SK-N-MC (cell line): ENCODE measurements at regions not wholly inside any gene's neighbourhood (a gene's known extent, or its start where the extent isn't known, plus 50 kb on each side); places are given as distances from the start of the nearest gene placed in this dataset.

ENCODE experiments used
- EZH2 ChIP-seq: fragments of 200-600 bp; sonication (generic); IDR thresholded peaks from one replicate; pipeline ENCODE4 v1.6.1; 2017; ENCODE audit warnings: antibody characterized with exemption
- FOXP2 ChIP-seq: optimal IDR thresholded peaks from 2 replicates; pipeline ENCODE3; 2011; ENCODE audit warnings: mild to moderate bottlenecking, moderate library complexity; ENCODE audit not compliant: insufficient read depth; ENCODE audit errors: extremely low read length, control extremely low read depth
- POLR2AphosphoS5 ChIP-seq: IDR thresholded peaks from 2 replicates; pipeline ENCODE4 v1.6.1; 2012; ENCODE audit warnings: mild to moderate bottlenecking, low read depth, low read length, borderline replicate concordance

- TF ChIP-seq EZH2, result no peak
- TF ChIP-seq POLR2AphosphoS5, result no peak
- no peak for TF ChIP-seq FOXP2
Measured at GRCh38 chr9:87007711-87008366, 60.5 kb upstream of the GAS1 start.
